GM19025 (cell line): ENCODE measurements at regions not wholly inside any gene's neighbourhood (a gene's known extent, or its start where the extent isn't known, plus 50 kb on each side); places are given as distances from the start of the nearest gene placed in this dataset.
"Not testable (repeated sequence)": the region's sequence is repeated elsewhere in the genome, so short reads cannot be mapped to it uniquely, and the experiment has no call there.

Experiments
- ATAC-seq: cut with Tn5 transposase; IDR thresholded peaks from one replicate; pipeline ENCODE4 v1.9.1; 2021; ENCODE audit warnings: mild to moderate bottlenecking, low read depth, moderate library complexity; ENCODE audit not compliant: unreplicated experiment

DNA sequence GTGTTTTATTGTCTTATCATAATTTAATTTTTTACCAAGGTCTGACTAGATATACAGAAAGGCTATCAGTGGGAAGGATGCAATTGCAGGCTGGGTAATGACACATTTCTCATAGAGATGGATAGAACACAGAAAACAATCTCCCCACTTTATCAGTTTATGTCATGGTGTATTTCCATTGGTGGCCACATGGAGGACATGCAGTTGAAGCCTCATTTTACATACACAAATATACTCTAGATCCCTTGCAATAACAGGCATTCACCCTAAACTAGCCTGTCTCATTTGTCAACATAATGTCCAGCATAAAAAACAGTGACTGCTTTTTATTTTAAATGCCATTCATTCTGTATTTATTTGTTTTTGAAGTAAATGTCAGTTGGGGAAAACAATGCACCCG lies 526.3 kb downstream of the GABRG2 start:
- ATAC-seq: no peak

DNA sequence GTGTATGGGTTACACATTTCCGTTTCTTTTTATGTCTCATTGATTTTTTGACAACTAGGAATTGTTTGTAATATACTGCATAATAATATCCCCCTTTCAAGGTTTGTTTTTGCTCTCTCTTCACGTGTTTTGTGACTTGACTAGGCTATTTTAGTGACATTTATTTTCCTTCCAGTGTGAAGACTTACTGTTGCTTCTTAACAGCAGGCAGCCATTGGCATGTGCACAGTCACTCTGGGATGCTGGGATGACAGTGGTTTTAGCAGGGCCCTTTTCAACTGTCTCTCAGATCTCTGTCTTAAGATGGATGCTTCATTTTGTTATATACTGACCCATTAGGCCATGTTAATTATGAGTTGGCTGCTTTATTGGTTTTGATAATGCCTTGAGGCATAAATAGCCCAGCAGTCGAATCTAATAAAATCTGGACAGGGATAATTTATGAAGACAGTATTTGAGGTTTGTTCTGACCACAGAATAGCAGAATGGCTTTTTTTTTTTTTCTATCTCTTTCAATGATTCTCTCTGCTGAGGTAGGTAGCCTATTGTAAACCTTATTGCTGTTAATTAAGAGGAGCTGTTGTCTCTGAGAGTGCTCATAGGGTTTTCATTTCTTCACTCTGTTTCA lies 536.0 kb downstream of the GABRG2 start:
- no peak for ATAC-seq

DNA sequence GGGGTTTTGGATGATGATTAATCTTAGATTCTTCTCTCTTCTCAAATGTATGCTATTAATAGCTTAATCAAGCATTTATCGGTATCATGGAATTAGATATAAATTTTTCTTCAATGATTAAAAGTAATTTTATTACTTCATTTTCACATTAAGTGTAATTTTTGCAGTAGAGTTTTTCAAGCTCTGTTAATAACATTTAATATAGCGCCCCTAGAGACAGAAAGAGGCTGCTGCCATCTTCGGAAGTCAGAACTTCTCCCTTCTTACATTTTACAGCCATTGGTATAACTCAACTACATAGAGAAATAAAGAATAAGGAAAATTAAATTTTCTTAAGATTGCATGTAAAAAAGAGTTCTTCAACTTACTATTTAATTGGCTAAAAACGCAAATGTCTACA lies 540.3 kb downstream of the GABRG2 start:
- ATAC-seq: no peak

DNA sequence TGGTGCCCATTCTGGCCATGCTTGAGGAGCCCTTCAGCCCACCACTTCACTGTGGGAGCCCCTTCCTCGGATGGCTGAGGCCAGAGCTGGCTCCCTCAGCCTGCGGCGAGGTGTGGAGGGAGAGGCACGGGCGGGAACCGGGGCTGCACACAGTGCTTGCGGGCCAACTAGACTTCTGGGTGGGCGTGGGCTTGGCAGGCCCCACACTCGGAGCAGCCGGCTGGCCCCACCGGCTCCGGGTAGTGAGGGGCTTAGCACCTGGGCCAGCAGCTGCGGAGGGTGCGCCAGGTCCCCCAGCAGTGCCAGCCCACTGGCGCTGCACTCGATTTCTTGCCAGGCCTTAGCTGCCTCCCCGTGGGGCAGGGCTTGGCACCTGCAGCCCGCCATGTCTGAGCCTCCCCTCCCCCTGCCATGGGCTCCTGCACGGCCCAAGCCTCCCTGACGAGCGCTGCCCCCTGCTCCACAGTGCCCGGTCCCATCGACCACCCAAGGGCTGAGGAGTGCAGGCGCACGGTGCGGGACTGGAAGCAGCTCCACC lies 554.2 kb downstream of the GABRG2 start:
- ATAC-seq: not testable (repeated sequence)

DNA sequence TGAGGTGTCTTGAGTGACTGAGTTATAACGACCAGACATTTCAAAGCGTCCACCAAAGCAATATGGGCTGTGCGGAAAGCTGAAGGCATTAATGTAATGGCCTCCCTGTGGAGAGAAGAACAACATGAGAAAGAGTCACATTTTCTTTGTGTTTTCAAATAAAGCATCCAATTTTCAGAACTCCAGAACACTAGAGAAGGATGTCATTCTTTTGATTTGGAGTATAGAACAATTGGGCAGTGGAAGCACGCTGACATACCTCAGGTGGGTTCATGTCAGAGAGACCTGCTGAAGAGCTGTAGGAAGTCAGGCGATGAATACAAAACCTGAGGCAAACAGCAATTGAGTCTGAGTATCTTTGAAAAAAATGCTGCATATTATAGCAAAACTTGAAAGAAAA lies 556.5 kb downstream of the GABRG2 start:
- ATAC-seq: no peak

DNA sequence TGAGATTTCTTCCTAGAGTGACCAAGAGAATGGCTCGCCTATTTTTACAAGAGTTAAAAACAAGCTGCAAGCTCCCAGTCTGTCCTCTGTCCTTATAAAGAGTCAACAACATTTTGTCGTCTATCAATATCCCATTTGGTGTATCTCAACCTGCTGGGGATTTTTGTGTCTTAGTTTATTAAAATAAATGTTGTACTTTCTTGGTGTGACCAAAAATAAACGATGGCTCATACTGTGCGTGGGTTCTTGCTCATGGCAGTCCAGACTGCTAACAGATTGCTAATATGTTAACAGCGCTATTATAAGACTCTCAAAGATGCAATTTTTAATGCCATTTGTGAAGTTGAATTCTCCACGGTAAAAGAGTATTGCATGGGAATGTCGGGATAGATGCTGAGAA lies 569.9 kb downstream of the GABRG2 start:
- no peak for ATAC-seq

DNA sequence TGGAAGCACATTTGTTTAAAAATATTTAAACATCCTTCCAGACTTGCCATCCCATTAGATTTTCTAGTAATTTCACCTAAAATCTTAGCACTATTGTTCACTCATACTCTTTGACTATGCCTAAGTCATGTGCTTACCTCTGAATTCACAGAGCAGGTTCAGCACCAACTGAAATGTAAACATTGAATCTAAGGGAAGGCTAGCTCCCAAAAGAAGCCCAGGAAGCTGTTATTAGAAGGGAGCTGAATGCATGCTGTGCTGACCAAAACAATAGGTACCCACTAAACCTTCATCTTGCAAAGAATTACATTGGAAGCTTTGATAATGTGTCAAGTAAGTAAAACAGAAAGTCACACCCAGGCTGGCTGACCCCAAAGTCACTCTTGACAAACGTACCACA lies 571.3 kb downstream of the GABRG2 start:
- no peak for ATAC-seq

DNA sequence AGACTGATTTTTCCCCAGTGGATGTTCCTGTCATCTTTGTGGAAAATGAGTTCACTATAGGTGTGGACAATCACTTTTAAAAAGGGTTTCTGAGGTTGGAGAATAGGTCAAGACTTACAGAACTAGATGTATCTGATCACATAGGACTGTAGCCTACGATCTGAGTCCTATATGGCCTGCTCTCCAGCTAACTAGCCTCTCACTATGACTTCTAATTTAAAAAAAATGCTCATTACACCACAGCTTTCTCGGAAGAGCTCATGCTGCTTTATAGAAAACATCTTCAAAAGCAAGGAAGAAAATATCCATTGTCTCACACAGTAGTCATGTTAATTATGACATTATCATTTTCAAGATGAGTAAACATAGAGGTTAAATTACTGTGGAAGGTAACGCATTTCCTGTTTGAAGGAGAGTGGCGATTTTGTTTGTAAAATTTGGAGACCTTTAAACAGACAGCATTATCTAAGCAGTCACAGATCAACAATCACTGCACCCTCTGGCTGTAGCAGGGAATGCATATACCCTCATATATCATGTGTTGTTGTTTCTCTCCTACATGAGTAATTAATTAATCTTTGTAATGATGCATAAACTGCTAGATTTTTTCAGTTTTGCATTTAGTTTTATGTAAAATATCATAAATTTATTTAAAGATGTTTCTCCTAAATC lies 573.7 kb downstream of the GABRG2 start:
- ATAC-seq: no peak

DNA sequence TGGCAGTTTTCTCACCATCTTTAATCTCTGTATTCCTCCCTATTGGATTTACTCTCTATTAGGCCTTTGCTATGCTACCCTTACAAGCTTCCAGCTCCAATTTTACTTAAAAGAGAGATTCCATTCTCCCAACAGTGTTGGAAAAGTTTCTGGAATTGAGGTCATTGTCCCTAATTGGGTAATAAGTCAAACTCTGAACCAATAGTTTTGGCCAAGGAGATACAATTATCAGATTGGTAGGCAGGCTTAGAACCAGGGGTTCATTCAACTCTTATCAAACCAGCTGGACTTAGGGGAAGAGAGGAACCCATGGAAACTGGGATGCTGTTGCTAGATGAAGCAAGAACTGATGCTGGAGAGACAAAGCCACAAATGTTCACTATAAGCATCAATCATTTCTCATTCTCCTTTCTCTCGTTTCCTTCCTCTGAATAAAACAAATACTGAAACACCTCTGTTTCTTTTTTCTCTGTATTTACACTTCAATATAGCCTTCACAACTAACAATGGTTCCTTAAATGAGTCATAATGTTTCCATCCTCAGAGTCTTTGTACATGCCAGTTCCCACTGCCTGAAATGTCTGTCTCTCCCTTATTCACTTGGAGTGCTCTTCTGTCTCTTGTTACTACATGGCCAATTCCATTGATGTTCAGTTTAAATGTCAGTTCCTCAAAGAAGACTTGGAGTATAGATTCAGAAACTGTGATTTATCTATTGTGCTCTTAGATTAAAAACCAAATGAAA lies 587.3 kb downstream of the GABRG2 start:
- ATAC-seq: no peak

DNA sequence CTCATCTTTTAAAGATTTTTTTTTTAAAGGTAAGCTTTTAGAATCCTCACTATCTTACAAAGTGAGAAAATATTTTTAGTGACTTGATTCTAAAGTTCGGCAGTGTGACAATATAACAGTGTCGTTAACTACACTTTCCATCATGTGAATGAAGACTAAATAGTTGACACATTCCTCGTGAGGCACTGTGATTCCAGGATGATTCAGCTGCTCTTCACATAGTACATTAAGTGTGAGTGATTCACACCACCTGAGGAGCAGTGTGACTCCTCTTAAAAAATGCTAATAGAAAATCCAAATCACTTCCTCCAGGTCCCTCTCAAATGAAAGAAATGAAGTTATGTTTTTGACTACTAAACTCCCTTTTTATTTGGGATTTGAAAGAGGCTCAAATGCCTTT lies 589.5 kb downstream of the GABRG2 start:
- no peak for ATAC-seq

DNA sequence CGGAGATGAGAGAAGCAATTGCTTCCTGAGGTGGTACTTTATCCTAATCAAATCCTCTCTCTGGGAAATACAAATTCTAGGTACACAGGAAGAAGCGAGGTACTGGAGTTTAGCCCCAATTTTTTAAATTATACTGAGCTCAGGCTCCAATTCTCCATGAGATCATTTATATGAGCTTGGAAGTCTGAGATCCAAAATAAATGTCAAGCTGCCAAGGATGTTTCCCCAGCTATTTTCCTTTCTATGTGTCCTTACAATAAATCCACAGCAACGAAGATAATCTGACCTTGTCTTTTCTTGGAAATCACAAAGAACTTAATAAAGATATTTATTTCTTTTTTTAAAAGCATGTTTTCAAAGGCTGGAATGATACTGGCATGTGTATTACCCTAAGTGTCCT lies 597.3 kb downstream of the GABRG2 start:
- no peak for ATAC-seq

DNA sequence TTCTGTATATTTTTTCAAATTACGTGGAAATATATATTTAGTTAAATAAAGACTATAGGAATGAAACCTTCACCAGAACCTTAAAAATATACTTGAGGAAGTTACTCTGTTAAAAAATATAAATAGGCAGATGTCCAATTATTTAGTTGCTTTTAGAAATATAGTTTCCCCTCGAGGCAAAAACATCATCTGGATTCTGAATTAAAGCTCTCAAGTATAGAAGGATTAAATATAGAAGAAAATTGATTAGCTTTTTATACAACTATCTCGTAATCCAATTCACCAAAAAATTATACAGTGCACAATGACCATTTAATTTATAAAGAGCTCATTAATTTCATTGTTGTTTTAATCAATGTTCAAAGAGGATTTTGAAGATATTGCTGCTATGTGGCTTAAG lies 601.4 kb downstream of the GABRG2 start:
- ATAC-seq: no peak

DNA sequence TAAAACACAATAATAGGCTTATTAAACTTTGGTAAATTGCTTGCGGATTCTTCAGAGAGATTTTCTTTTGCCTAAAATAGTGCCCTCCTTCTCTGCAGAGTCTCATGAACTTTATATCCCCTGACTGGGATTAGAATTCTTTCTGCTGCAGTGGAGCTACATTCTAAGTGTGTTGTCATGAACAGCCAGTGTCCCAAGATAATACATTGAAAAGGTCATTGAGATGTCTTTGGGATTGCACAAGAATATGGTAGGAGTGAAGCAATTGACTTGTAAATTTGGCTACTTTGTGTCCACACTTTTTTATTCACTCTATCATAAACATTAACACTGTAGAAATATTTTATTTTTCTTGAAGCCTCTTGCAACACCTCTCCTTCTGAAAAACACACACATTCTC lies 604.5 kb downstream of the GABRG2 start:
- ATAC-seq: no peak

DNA sequence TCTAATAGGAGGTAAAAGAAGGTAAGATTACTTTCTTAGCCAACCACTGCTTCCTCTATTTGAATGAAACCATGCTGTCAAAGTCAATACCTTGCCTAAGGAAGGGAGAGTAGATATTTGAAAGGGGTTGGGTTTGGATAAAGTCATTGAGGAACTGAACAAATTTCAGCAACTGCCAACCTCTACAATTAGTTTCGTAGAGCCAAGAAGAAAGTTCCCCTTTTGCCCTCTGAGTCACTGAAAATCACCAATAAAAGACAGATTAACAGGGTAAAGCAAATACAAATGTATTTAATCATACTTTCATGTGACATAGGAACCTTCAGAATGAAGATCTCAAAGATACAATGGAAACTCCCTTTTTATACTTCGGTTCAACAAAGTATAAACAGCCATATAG lies 615.7 kb downstream of the GABRG2 start:
- no peak for ATAC-seq

DNA sequence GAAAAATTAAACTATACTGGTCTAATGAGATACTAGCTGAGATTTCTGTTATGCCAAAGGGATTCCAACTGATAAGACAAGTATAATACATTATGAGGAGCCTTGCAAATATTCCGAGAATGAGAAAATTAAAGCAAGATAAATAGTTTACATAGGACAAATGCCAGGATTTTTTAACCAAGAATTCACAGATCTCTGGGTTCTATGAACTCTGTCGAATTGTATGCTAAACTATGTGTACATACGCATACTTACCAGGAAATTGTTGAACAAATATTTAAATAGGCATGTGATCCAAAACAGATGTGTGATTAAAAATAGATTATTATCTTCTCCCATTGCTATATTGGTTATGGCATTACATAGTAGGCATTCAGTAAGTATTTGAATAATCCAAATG lies 616.6 kb downstream of the GABRG2 start:
- ATAC-seq: no peak

DNA sequence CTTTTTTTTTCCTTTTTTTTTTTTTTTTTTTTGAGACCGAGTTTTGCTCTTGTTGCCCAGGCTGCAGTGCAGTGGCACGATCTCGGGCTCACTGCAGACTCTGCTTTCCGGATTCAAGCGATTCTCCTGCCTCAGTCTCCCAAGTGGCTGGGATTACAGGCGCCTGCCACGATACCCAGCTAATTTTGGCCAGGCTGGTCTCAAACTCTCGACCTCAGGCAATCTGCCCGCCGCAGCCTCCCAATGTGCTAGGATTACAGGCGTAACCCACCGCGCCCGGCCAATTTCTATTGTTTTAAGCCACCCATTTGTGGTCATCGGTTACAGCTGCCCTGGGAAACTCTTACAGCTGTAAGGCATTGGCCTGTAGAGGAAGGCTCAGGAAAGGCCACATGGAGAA lies 617.7 kb downstream of the GABRG2 start:
- no peak for ATAC-seq

DNA sequence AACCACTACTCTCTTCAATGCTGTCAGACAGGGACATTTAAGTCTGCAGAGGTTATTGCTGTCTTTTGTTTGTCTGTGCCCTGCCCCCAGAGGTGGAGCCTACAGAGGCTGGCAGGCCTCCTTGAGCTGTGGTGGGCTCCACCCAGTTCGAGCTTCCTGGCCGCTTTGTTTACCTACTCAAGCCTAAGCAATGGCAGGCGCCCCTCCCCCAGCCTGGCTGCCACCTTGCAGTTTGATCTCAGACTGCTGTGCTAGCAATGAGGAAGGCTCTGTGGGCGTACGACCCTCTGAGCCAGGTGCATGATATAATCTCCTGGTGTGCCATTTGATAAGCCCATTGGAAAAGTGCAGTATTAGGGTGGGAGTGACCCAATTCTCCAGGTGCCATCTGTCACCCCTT lies 628.7 kb downstream of the GABRG2 start:
- ATAC-seq: not testable (repeated sequence)

DNA sequence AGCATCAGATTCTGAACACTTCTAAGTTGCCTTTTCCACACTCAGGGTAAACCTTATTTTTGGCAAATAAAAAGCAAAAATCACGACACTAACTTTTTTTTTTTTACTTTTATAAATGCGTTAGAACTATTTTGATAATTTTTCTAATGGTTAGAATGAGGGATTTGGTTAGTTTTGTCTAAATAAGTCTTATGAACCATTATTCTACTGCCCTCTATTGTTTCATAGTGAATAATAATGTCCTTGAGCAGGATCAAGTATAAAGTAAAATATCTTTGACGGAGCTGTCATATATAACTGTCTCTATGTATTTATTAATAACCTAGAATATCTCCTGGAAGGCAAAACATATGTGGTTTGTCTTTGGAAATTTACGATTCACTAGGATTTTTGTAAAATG lies 631.8 kb downstream of the GABRG2 start:
- no peak for ATAC-seq

DNA sequence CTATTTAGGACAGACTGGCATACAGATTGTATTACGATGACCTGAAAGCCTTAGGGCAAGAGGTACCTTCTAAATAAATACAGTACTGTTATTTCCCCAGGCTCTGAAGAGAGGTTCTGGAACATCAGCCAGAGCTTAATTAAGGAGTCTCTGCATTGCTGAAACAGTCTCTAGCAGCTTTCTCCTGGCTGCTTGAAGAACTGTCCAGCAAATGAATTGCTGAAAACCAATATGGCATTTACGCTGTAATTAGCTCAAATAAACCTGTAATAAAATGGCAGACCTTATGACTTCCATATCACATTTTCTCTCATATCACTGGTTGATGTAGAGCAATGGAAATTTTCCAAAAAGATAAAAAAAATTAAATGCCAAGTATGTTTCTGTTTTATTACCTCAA lies 636.3 kb downstream of the GABRG2 start:
- ATAC-seq: no peak

DNA sequence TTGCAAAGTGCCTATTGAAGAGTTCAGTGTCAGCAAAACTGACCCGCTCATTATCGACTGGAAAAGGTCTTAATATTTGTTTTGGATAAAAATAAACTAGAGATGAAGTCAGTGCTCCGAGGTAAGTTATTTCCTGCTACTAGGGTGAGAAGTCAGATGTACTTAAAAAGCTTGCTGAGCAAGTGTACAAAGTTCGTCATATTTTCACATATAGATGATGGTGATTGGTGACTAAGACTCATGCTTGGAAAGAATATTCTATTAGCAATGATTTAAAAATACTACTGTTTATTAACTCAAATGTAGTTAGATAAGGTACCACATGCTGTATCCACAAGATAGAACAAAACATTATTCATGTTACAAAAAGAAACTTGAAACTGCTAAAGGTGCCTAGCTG lies 643.7 kb downstream of the GABRG2 start:
- no peak for ATAC-seq

DNA sequence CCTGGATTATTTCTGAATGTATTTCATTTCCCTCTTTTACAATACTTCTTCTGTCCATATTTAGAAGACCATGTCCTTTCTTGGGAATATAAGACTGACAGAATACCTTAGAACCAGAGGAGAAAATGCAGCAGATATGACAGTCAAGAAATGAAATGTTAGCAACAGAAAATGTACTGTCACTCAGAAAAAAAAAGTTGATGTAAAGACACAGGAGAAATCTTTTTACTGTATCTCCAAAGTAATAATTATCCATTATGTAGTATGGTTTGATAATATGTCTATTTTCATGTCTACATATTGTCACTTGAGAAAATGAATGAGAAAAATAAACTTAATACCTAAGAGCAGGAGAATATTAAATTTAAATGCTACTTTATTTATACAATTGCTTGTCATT lies 652.1 kb downstream of the GABRG2 start:
- no peak for ATAC-seq

DNA sequence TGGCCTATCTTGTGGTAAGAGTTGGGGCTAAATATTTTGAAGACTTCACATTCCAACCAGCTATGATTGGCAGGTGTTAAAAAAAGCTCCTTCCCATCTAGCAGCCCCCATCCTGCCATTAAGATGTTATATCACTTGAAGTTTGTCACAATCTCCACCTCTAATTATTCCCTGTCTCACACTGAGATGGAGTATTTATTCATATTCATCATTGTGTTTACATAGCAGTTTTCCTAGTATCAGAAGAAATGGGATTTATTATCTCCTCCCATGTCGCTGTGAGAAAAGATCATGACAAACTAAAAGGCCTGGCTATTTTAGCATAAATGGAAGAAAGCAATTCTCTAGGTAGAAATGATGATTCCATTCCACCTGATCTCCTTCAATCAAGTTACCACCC lies 653.6 kb downstream of the GABRG2 start:
- no peak for ATAC-seq
